CD4-positive, alpha-beta memory T cell (primary cell): ENCODE measurements at regions not wholly inside any gene's neighbourhood (a gene's known extent, or its start where the extent isn't known, plus 50 kb on each side); places are given as distances from the start of the nearest gene placed in this dataset.
A peak's percentile ranks its signal among the peaks of the same experiment; 100 is the strongest.

Source experiments
- CTCF ChIA-PET: fragments of 350-600 bp; sonication (Branson Sonifier 250); formaldehyde crosslinking; loops from one replicate; lab custom pipeline; 2021; ENCODE audit warnings: inconsistent platforms; ENCODE audit not compliant: partially characterized antibody; lab: Charles Lee
- POLR2A ChIA-PET: fragments of 350-600 bp; sonication (Branson Sonifier 250); formaldehyde crosslinking; loops from one replicate; lab custom pipeline; 2021; ENCODE audit not compliant: partially characterized antibody; lab: Charles Lee
- DNase-seq, 5 donors: peaks; one replicate each; pipeline versions ENCODE4 v3.0.0 to v3.0.0-alpha.2; 2020 to 2022; ENCODE audit warnings: mixed read lengths in 1 of 5
- H3K27ac ChIP-seq: one replicate; pipeline ENCODE4 v1.7.0; 2013; ENCODE audit warnings: low read depth, low read length
- H3K27me3 ChIP-seq: 2 replicates; pipeline ENCODE4 v1.7.0; 2013; ENCODE audit warnings: mild to moderate bottlenecking, low read length, moderate library complexity; ENCODE audit not compliant: insufficient read depth
- H3K36me3 ChIP-seq: 2 replicates; pipeline ENCODE4 v1.7.0; 2013; ENCODE audit warnings: mild to moderate bottlenecking, low read length, moderate library complexity; ENCODE audit not compliant: insufficient read depth
- H3K4me1 ChIP-seq: 2 replicates; pipeline ENCODE4 v1.7.0; 2013; ENCODE audit warnings: mild to moderate bottlenecking, low read length, moderate library complexity; ENCODE audit not compliant: insufficient read depth
- H3K4me3 ChIP-seq, 2 donors: one replicate each; pipeline ENCODE4 v1.7.0; 2013; ENCODE audit warnings: low read length in 2 of 2, mild to moderate bottlenecking in 1 of 2
- H3K9me3 ChIP-seq, 2 donors: one replicate each; pipeline ENCODE4 v1.7.0; 2013; ENCODE audit warnings: low read length in 2 of 2, control low read depth in 1 of 2; ENCODE audit not compliant: control insufficient read depth in 1 of 2
- H3K27ac Mint-ChIP-seq, 7 donors: one replicate each; pipeline ENCODE4 v1.8.0; 2020 to 2021; ENCODE audit warnings: mixed read lengths in 7 of 7, mild to moderate bottlenecking in 6 of 7, inconsistent platforms in 3 of 7, moderate library complexity in 3 of 7
- H3K27me3 Mint-ChIP-seq, 2 donors: one replicate each; pipeline ENCODE4 v1.8.0; 2020 to 2021; ENCODE audit warnings: mixed read lengths in 2 of 2
- H3K36me3 Mint-ChIP-seq, 2 donors: one replicate each; pipeline ENCODE4 v1.8.0; 2020 to 2021; ENCODE audit warnings: mixed read lengths in 2 of 2, inconsistent platforms in 1 of 2, mild to moderate bottlenecking in 1 of 2
- H3K4me1 Mint-ChIP-seq, 4 donors: one replicate each; pipeline ENCODE4 v1.8.0; 2020 to 2021; ENCODE audit warnings: mixed read lengths in 4 of 4, mild to moderate bottlenecking in 1 of 4
- H3K4me3 Mint-ChIP-seq, 8 donors: one replicate each; pipeline ENCODE4 v1.8.0; 2020 to 2021; ENCODE audit warnings: mixed read lengths in 8 of 8, mild to moderate bottlenecking in 7 of 8, moderate library complexity in 6 of 8, inconsistent platforms in 3 of 8
- H3K9me3 Mint-ChIP-seq, 8 donors: one replicate each; pipeline ENCODE4 v1.8.0; 2020 to 2021; ENCODE audit warnings: mixed read lengths in 8 of 8, mild to moderate bottlenecking in 5 of 8, inconsistent platforms in 3 of 8, moderate library complexity in 1 of 8
- intact Hi-C: fragments of 100-400 bp; cut with micrococcal nuclease; formaldehyde crosslinking; loops from one replicate; pipeline ENCODE4 v1.15.1; 2023

DNA sequence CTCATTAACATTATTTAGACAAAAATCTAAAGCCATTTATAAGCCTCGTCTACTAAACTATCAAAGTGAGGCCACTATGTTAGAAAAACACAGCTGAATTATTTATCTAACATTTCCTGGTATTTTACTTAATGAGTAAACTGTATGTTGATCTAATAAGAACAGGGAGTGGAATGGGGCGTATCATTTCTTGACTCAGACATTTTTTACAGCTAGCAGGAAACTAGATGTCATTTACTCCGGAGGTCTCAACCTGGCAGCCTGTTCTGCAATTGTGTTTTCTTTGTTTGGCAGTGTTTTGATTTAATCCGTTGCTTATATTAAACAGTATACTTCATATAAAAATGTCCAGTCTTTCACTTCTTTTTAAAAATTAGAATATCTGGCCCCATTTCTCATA is 79.1 kb upstream of the ABI3BP start:
- Mint-ChIP-seq H3K4me3 (no peak overlapping the region), H3K9me3 (peaks cover 0 to 4% (median 0%) of the 10 kb centered on the region in 8 donors), H3K27me3 (peaks cover 0 to 2% of the 10 kb centered on the region in 2 donors), H3K4me1 (peaks cover 0 to 1% (median 0%) of the 10 kb centered on the region in 4 donors), H3K27ac (no peak overlapping the region), H3K36me3 (no peaks in the 10 kb centered on the region)
- Histone ChIP-seq H3K9me3 (no peaks in the 10 kb centered on the region), H3K27ac (no peak overlapping the region), H3K27me3 (no peaks in the 10 kb centered on the region), H3K4me3 (no peak overlapping the region), H3K4me1 (no peaks in the 10 kb centered on the region), H3K36me3 (no peaks in the 10 kb centered on the region)
- intact Hi-C loops, result loop anchor here (10.0 kb wide), 1 partner anchor 503 kb away; the partner anchor contains the start of gene PCNP
- no peak for DNase-seq
- POLR2A ChIA-PET, result no interaction called here
- CTCF ChIA-PET, result no interaction called here

DNA sequence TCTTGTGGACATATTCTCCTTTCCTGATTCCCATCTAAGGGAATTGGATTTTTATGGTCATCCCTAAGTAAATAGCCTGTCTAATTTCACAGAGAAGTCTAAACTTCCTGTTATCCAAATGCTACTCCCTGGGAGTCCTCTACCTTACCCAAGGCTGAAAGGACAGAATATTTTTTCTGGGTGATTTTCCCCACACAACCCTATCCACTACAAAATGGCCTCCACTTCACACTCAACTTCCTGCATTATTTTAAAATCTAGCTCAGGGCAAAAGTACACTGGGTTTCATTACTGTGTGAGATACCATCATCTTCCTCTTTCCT is 77.5 kb upstream of the ABI3BP start:
- H3K4me3 ChIP-seq, result no peak overlapping the region
- no peak overlapping the region for H3K27ac ChIP-seq
- H3K27ac Mint-ChIP-seq, result no peak overlapping the region
- DNase-seq, result no peak
- peaks cover 0 to 10% of the 10 kb centered on the region in 2 donors for H3K27me3 Mint-ChIP-seq
- no peaks in the 10 kb centered on the region for H3K4me1 ChIP-seq
- H3K4me3 Mint-ChIP-seq, result no peak overlapping the region
- POLR2A ChIA-PET, result no interaction called here
- CTCF ChIA-PET, result interaction anchor here (0.5 to 2.3 kb wide), 7 partner anchors 11 to 602 kb away, joined by 3 to 6 read pairs (median 5); no protein-coding TSS in a partner anchor
- H3K9me3 ChIP-seq, result no peaks in the 10 kb centered on the region
- H3K4me1 Mint-ChIP-seq, result peaks cover 0 to 1% (median 0%) of the 10 kb centered on the region in 4 donors
- no peaks in the 10 kb centered on the region for H3K27me3 ChIP-seq
- H3K9me3 Mint-ChIP-seq, result peaks cover 0 to 4% (median 0%) of the 10 kb centered on the region in 8 donors
- intact Hi-C loops, result loop anchor here (1.0 to 10.0 kb wide), 2 partner anchors 311 to 504 kb away; partner anchors contain the start of gene PCNP
- H3K36me3 ChIP-seq, result no peaks in the 10 kb centered on the region
- H3K36me3 Mint-ChIP-seq, result no peaks in the 10 kb centered on the region

DNA sequence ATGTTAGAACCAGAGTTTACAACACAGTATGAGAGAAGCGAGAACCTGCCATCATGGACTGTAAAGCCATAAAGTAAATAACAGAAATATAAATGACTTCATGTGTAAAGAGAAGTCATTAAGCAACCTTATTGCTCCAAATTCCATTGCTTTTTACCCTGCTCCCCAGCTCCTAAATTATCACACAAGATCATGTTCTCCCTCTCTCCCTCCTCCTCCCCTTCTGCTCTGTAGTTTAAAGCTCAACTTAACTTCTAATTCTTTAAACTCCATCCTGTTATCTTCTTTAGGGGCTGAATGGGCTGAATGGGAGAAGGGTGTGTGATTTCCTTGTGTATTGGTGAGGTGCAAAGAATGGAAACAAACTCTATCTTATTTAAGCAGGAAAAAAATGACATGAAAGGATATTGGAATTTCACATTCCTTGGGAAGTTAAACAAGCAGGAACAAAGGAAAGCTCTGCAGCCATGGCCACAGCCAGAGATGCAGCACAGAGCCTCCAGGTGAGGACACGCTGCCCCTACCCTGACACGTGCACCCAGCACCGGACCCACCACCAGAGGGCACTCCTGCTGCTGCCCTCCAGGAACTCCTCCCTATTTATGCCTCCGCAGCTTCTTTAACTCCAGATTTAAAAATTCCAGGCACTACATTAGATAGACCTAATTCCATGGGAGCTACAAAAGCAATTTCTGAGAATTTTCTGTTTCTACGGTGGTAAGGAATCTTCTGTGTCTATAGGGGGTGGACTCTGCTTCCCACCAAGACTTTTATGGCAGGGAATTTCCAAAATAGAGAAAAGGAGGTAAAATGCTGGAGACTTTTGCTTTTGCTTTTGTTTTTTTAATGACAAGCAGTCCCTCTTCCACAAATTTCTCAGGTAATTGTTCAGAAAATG is 76.9 kb upstream of the ABI3BP start:
- Histone ChIP-seq H3K4me3 (no peak overlapping the region), H3K4me1 (no peaks in the 10 kb centered on the region), H3K27me3 (no peaks in the 10 kb centered on the region), H3K9me3 (no peaks in the 10 kb centered on the region), H3K27ac (no peak overlapping the region), H3K36me3 (no peaks in the 10 kb centered on the region)
- Mint-ChIP-seq H3K4me3 (peak overlapping the region in 1 of 8 donors; percentile 33), H3K27me3 (peaks cover 0 to 11% of the 10 kb centered on the region in 2 donors), H3K9me3 (peaks cover 0 to 4% (median 0%) of the 10 kb centered on the region in 8 donors), H3K27ac (no peak overlapping the region), H3K36me3 (no peaks in the 10 kb centered on the region), H3K4me1 (peaks cover 0 to 1% (median 0%) of the 10 kb centered on the region in 4 donors)
- ChIA-PET CTCF (interaction anchor here (0.5 to 2.3 kb wide), 8 partner anchors 12 to 601 kb away, joined by 3 to 6 read pairs (median 4); no protein-coding TSS in a partner anchor), POLR2A (no interaction called here)
- intact Hi-C loops, result loop anchor here (1.0 to 10.0 kb wide), 2 partner anchors 311 to 505 kb away; partner anchors contain the start of gene PCNP
- DNase-seq, result peak; percentile 28 to 57 (median 46)

DNA sequence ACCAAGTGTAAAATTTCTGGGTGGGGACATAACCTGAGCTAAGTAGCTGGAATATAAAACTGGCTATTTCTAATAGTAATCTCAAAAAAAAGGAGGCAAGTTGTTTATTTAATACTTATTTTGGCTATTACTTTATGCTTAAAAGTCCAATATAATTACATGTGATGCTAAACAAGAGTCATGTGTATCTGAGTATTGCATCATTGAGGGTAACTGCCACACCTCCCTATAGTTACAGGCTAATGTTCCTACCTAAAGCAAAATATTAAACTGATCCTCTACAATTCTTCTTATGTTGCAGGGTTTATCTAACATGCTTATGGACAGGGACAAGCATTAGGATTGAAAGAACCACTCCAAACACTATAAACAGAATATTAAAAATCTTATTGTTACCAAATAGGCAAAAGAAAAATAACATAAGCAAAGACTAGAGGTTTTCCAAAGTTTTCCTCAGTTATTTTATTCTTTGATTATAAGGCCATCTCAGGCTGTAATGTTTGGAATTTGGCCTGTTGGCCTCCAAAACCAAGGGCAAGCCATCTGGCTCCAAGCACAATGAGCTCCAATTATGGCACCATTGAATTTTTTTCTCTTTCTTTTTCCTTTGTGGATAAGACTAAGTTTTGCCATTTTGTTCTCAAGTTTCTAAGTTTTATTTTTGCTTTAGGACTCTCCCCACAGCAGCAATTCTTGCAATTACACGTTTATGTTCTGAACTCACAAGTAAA is 75.8 kb upstream of the ABI3BP start:
- POLR2A ChIA-PET, result no interaction called here
- CTCF ChIA-PET, result interaction anchor here (2.3 kb wide), 2 partner anchors 15 to 570 kb away, joined by 5 to 6 read pairs; no protein-coding TSS in a partner anchor

DNA sequence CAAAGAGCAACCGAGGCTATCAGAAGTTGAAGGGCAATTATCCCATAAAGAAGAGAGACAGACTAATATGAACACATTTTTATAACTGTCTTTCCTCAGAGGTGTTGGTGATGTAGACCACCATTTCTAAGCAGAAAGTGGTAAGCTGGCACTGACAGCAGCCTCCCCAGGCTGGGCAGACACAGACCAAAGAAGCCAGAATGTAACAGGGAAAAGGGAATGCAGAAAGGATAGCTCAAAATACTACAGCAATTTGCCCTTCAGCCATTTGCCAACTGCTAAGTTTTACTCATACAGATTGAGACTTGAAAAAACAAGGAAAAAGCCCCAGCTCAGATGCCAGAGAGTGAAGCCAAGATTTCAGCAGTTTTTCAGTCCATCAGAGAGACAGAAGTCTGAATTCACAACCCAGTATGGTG is 73.5 kb upstream of the ABI3BP start:
- no peaks in the 10 kb centered on the region for H3K4me1 ChIP-seq
- Mint-ChIP-seq H3K4me3 (no peak overlapping the region), H3K27ac (no peak overlapping the region), H3K4me1 (peaks cover 0 to 1% (median 0%) of the 10 kb centered on the region in 4 donors), H3K9me3 (peaks cover 0 to 4% (median 1%) of the 10 kb centered on the region in 8 donors), H3K27me3 (peaks cover 12 to 14% of the 10 kb centered on the region in 2 donors), H3K36me3 (no peaks in the 10 kb centered on the region)
- no peak overlapping the region for H3K4me3 ChIP-seq
- ChIA-PET POLR2A (no interaction called here), CTCF (no interaction called here)
- intact Hi-C loops, result no loop called here
- no peak for DNase-seq
- no peaks in the 10 kb centered on the region for H3K9me3 ChIP-seq
- peaks cover 4% of the 10 kb centered on the region for H3K27me3 ChIP-seq
- H3K36me3 ChIP-seq, result no peaks in the 10 kb centered on the region
- H3K27ac ChIP-seq, result no peak overlapping the region

More for the DNA sequence above, 75.8 kb upstream of the ABI3BP start:
- Mint-ChIP-seq H3K27ac (no peak overlapping the region), H3K4me1 (peaks cover 0 to 1% (median 0%) of the 10 kb centered on the region in 4 donors), H3K4me3 (no peak overlapping the region), H3K27me3 (peaks cover 4 to 11% of the 10 kb centered on the region in 2 donors), H3K9me3 (no peaks in the 10 kb centered on the region), H3K36me3 (no peaks in the 10 kb centered on the region)
- no peak overlapping the region for H3K4me3 ChIP-seq
- intact Hi-C loops, result no loop called here
- no peaks in the 10 kb centered on the region for H3K36me3 ChIP-seq
- H3K4me1 ChIP-seq, result no peaks in the 10 kb centered on the region
- no peak overlapping the region for H3K27ac ChIP-seq
- H3K9me3 ChIP-seq, result no peaks in the 10 kb centered on the region
- no peak for DNase-seq
- H3K27me3 ChIP-seq, result peaks cover 4% of the 10 kb centered on the region

DNA sequence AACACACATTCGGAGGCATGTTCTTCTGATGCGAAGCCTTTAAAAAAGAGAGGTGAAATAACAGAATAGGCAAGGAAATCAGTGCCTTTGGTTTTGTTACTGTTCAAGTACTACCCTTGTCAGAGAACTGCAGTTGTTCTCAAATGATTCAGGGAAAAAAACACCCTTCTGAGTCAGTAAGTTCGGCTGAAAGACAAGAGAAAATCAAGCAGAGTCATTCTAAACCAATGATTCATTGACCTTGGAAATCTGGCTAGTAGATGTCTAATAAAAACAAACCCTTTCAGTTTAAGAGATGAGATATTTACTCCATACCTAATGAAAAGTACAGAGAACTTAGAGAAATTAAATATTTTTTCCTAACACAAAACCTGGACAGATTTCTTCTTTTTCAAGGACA is 72.7 kb upstream of the ABI3BP start:
- intact Hi-C loops, result no loop called here
- no peak overlapping the region for H3K27ac ChIP-seq
- H3K27me3 ChIP-seq, result peaks cover 4% of the 10 kb centered on the region
- Mint-ChIP-seq H3K27me3 (peaks cover 13 to 14% of the 10 kb centered on the region in 2 donors), H3K36me3 (no peaks in the 10 kb centered on the region), H3K27ac (no peak overlapping the region), H3K9me3 (peaks cover 0 to 8% (median 6%) of the 10 kb centered on the region in 8 donors), H3K4me1 (peaks cover 0 to under 1% (median 0%) of the 10 kb centered on the region in 4 donors), H3K4me3 (no peak overlapping the region)
- no peaks in the 10 kb centered on the region for H3K9me3 ChIP-seq
- H3K4me3 ChIP-seq, result no peak overlapping the region
- no peaks in the 10 kb centered on the region for H3K36me3 ChIP-seq
- no peak for DNase-seq
- ChIA-PET CTCF (no interaction called here), POLR2A (no interaction called here)
- no peaks in the 10 kb centered on the region for H3K4me1 ChIP-seq

DNA sequence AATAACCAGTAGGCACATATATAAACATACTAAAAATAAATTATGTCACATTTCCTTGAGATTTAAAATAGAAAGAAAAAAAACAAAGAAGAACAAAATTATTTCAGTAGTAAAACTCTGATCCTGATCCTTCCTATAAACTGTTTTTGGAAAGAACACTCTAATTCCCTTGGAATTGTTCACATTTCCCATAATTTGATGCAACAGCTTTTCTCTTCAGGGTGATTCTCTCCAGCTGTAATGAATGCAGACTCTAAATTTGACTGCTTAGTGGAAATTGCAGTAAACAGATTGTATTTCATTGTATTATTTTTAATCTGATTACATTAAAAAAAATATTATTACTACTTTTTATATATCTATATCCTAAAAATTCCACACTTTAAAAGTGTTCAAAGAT is 70.2 kb upstream of the ABI3BP start:
- Histone ChIP-seq H3K9me3 (peaks cover 0 to 3% of the 10 kb centered on the region in 2 donors), H3K36me3 (no peaks in the 10 kb centered on the region), H3K4me1 (no peaks in the 10 kb centered on the region), H3K4me3 (no peak overlapping the region), H3K27ac (no peak overlapping the region), H3K27me3 (peaks cover 4% of the 10 kb centered on the region)
- H3K4me1 Mint-ChIP-seq, result no peaks in the 10 kb centered on the region
- intact Hi-C loops, result no loop called here
- DNase-seq, result no peak
- peaks cover 12 to 15% of the 10 kb centered on the region in 2 donors for H3K27me3 Mint-ChIP-seq
- H3K4me3 Mint-ChIP-seq, result no peak overlapping the region
- ChIA-PET POLR2A (no interaction called here), CTCF (no interaction called here)
- H3K9me3 Mint-ChIP-seq, result peaks cover 1 to 31% (median 26%) of the 10 kb centered on the region in 8 donors
- peaks cover 4 to 13% of the 10 kb centered on the region in 2 donors for H3K36me3 Mint-ChIP-seq
- H3K27ac Mint-ChIP-seq, result no peak overlapping the region
